ENCODE measurements at regions not wholly inside any gene's neighbourhood (a gene's known extent, or its start where the extent isn't known, plus 50 kb on each side); places are given as distances from the start of the nearest gene placed in this dataset.
"Not testable (repeated sequence)": the region's sequence is repeated elsewhere in the genome, so short reads cannot be mapped to it uniquely, and the experiment has no call there.

DNA sequence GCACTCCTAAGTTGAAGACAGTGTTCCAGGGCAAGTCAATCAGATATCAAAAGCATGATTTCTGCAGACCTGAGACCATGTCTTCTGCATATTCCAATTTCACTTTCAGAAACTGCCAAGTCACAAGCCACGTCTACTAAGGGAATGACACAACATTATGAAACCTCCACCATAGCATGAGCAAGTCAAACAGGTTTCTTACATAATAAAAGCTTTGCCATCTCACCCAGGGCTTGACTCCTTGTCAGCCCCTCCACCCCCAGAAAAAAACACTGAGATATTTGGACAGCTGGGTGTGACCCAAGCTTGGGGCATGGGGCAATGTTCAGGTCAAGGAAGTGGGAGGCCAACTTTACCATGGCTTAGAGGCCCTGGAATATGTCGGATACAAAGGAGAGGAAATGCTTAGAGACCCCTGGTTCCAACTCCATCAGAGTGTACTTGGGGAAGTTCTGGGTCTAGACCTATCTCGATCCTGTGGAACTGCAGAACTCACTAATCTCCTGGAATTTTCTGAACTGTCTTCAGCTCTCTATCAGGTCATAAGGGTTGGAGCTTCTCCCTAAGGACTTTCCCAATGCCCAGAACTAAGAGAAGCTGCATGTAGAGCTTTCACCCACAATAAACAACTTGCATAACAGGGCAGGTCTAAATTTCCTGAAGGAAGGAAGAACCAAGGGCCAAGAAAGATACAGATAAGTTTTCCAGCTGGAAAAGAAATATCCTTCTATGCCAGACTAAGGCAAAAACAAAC lies 80.6 kb upstream of the NAMPT start:
- no peaks in the 10 kb centered on the region for H3K9me3 ChIP-seq (ENCODE audit: severe bottlenecking)
- no peak for DNase-seq
- TF ChIP-seq, protein P1, sequence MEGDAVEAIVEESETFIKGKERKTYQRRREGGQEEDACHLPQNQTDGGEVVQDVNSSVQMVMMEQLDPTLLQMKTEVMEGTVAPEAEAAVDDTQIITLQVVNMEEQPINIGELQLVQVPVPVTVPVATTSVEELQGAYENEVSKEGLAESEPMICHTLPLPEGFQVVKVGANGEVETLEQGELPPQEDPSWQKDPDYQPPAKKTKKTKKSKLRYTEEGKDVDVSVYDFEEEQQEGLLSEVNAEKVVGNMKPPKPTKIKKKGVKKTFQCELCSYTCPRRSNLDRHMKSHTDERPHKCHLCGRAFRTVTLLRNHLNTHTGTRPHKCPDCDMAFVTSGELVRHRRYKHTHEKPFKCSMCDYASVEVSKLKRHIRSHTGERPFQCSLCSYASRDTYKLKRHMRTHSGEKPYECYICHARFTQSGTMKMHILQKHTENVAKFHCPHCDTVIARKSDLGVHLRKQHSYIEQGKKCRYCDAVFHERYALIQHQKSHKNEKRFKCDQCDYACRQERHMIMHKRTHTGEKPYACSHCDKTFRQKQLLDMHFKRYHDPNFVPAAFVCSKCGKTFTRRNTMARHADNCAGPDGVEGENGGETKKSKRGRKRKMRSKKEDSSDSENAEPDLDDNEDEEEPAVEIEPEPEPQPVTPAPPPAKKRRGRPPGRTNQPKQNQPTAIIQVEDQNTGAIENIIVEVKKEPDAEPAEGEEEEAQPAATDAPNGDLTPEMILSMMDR (IDR thresholded peaks at IDR 0.05; ENCODE audit: low read depth, low read length): no peak

DNA sequence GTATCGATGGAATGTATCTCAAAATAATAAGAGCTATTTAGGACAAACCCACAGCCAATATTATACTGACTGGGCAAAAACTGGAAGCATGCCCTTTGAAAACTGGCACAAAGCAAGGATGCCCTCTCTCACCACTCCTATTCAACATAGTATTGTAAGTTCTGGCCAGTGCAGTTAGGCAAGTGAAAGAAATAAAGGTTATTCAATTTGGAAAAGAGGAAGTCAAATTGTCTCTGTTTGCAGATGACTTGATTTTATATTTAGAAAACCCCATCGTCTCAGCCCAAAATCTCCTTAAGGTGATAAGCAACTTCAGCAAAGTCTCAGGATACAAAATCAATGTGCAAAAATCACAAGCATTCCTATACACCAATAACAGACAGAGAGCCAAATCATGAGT lies 77.7 kb upstream of the NAMPT start:
- H3K27ac ChIP-seq; H3K27me3 ChIP-seq (ENCODE audit: insufficient read depth, low read depth, severe bottlenecking); H3K4me3 ChIP-seq (ENCODE audit: low read depth, low read length); H3K36me3 ChIP-seq; DNase-seq; H3K9me3 ChIP-seq (ENCODE audit: severe bottlenecking): not testable (repeated sequence)

More for the DNA sequence above, 80.6 kb upstream of the NAMPT start:
- no peaks in the 10 kb centered on the region for H3K36me3 ChIP-seq
- peaks cover 13% of the 10 kb centered on the region for H3K27me3 ChIP-seq (ENCODE audit: insufficient read depth, low read depth, severe bottlenecking)
- H3K27ac ChIP-seq: no peak overlapping the region
- no peak overlapping the region for H3K4me3 ChIP-seq (ENCODE audit: low read depth, low read length)

DNA sequence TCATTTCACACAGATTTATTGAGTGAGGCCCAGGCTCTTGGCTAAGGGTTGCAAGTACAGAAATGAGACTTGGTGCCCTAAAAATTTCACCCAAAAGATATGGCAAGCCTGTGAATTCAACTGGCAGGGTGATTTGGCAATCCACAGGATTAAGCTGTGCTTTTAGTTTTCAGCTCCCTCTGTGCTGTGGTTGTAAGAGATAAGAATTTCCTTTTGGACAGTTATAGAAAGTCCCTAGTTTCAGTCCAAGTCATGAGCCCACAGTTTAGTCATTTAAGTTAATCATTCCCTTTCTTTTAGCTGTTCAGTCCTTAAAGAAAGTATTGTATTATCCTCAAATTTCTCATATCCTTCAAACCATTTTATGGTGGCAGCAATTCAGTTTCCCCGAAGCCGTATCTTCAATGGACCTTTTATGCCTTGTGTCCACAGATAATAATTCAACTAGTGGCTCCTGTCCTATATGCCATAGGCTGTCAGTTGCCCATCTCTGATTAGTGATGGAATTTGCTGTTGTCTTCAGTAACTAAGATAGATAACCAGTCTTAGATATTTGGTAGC lies 73.4 kb upstream of the NAMPT start:
- no peak overlapping the region for H3K27ac ChIP-seq

DNA sequence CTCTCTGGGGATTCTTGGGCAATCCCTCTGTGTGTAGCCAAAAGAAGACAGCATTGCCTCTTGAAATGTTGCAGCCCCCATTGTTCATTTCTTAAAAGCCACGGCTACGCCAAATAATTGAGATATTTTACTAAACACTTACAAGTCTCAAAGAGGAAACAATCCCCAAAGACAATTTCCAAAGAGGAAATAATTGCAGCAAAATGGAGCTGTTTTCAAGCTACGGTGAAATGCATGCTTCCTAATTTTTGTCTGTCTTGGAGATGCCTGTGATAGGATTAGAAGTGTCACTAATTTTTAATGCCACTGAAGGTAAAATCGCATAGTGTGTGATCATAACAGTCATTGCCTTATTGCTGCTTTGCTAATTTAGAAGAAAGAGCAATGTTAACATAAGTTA lies 72.9 kb upstream of the NAMPT start:
- no peaks in the 10 kb centered on the region for H3K9me3 ChIP-seq (ENCODE audit: severe bottlenecking)
- no peak for DNase-seq

More for the DNA sequence above, 73.4 kb upstream of the NAMPT start:
- H3K36me3 ChIP-seq: no peaks in the 10 kb centered on the region
- no peaks in the 10 kb centered on the region for H3K9me3 ChIP-seq (ENCODE audit: severe bottlenecking)
- H3K4me3 ChIP-seq (ENCODE audit: low read depth, low read length): no peak overlapping the region
- DNase-seq: no peak
- TF ChIP-seq, protein P1 (IDR thresholded peaks at IDR 0.05; ENCODE audit: low read depth, low read length): no peak
- H3K27me3 ChIP-seq (ENCODE audit: insufficient read depth, low read depth, severe bottlenecking): peaks cover 4% of the 10 kb centered on the region

DNA sequence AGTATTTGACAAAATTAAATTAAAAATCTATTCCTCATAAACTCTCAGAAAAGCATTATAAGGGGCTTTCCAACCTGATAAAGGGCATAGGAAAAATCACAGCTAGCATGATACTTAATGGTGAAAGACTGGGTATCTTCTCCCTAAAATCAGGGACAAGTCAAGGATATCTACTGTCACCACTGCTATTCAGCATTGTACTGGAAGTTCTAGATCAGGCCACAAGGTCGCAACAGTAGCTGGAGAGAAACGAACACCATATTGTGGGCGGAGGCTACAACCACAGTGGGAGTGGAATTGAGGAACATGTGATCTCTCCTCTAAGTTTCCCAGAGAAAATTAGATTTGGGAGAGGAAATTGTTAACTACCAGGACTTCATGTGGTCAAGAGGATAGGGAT lies 70.0 kb upstream of the NAMPT start:
- Histone ChIP-seq H3K27ac (no peak overlapping the region), H3K9me3 (ENCODE audit: severe bottlenecking) (no peaks in the 10 kb centered on the region), H3K36me3 (no peaks in the 10 kb centered on the region), H3K4me3 (ENCODE audit: low read depth, low read length) (no peak overlapping the region), H3K27me3 (ENCODE audit: insufficient read depth, low read depth, severe bottlenecking) (no peaks in the 10 kb centered on the region)
- TF ChIP-seq, protein P1 (IDR thresholded peaks at IDR 0.05; ENCODE audit: low read depth, low read length): no peak
- no peak for DNase-seq

More for the DNA sequence above, 72.9 kb upstream of the NAMPT start:
- H3K27ac ChIP-seq: no peak overlapping the region
- H3K36me3 ChIP-seq: no peaks in the 10 kb centered on the region
- TF ChIP-seq, protein P1 (IDR thresholded peaks at IDR 0.05; ENCODE audit: low read depth, low read length): no peak
- peaks cover 4% of the 10 kb centered on the region for H3K27me3 ChIP-seq (ENCODE audit: insufficient read depth, low read depth, severe bottlenecking)
- H3K4me3 ChIP-seq (ENCODE audit: low read depth, low read length): no peak overlapping the region

DNA sequence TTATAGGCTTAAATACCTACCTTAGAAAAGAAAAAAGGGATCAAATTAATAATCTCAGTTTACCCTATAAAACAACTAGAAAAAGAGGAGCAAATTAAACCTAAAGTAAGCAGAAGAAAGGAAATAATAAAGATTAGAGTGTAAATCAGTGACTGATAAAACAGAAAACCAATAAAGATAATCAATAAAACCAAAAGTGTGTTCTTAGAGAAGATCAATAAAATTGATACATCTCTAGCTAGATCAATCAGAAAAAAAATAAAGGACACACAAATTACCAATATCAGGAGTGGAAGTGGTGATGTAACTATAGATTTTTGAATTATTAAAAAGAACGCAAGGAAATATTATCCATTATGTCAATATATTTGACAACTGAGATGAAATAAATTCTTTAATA lies 69.2 kb upstream of the NAMPT start:
- no peak for DNase-seq
- TF ChIP-seq, protein P1 (IDR thresholded peaks at IDR 0.05; ENCODE audit: low read depth, low read length): no peak
- no peak overlapping the region for H3K27ac ChIP-seq
- no peak overlapping the region for H3K4me3 ChIP-seq (ENCODE audit: low read depth, low read length)
- H3K9me3 ChIP-seq (ENCODE audit: severe bottlenecking): no peaks in the 10 kb centered on the region
- H3K36me3 ChIP-seq: no peaks in the 10 kb centered on the region
- H3K27me3 ChIP-seq (ENCODE audit: insufficient read depth, low read depth, severe bottlenecking): no peaks in the 10 kb centered on the region

All from WERI-Rb-1 (cell line).